GM19372 (cell line): ENCODE measurements at regions not wholly inside any gene's neighbourhood (a gene's known extent, or its start where the extent isn't known, plus 50 kb on each side); places are given as distances from the start of the nearest gene placed in this dataset.

Experiments used
- ATAC-seq: cut with Tn5 transposase; IDR thresholded peaks from one replicate; pipeline ENCODE4 v1.9.1; 2021; ENCODE audit warnings: mild to moderate bottlenecking, low read depth, moderate library complexity; ENCODE audit not compliant: unreplicated experiment

- no peak for ATAC-seq
These were observed 153.2 kb upstream of the ADO start for GRCh38 chr10:62651341-62651740.

- ATAC-seq = no peak
These were observed 152.4 kb upstream of the ADO start for GRCh38 chr10:62652114-62652513.

GRCh38 chr10:62652564-62652963 is 152.0 kb upstream of the ADO start:
- ATAC-seq = no peak

GRCh38 chr10:62653254-62653653 is 151.3 kb upstream of the ADO start:
- peak; percentile 59 for ATAC-seq

- ATAC-seq = no peak
These were observed 149.6 kb upstream of the ADO start for GRCh38 chr10:62654966-62655336.

- peak; percentile 77 for ATAC-seq
These were observed 149.1 kb upstream of the ADO start for GRCh38 chr10:62655337-62655994.

- ATAC-seq = no peak
These were observed 147.2 kb upstream of the ADO start for GRCh38 chr10:62657244-62657835.

GRCh38 chr10:62658516-62658915 is 146.0 kb upstream of the ADO start:
- ATAC-seq = no peak

GRCh38 chr10:62661143-62661542 is 143.4 kb upstream of the ADO start:
- no peak for ATAC-seq

GRCh38 chr10:62662486-62662885 is 142.0 kb upstream of the ADO start:
- no peak for ATAC-seq

GRCh38 chr10:62665771-62666170 is 138.7 kb upstream of the ADO start:
- no peak for ATAC-seq

- ATAC-seq = no peak
These were observed 138.2 kb upstream of the ADO start for GRCh38 chr10:62666275-62666674.

GRCh38 chr10:62669341-62669740 is 135.2 kb upstream of the ADO start:
- ATAC-seq = no peak

GRCh38 chr10:62671104-62671503 is 133.4 kb upstream of the ADO start:
- ATAC-seq = no peak

GRCh38 chr10:62681211-62681940 is 123.1 kb upstream of the ADO start:
- peak; percentile 95 for ATAC-seq

GRCh38 chr10:62684911-62685310 is 119.6 kb upstream of the ADO start:
- ATAC-seq = no peak

GRCh38 chr10:62687230-62687748 is 117.2 kb upstream of the ADO start:
- ATAC-seq = no peak

GRCh38 chr10:62688971-62689700 is 115.4 kb upstream of the ADO start:
- no peak for ATAC-seq

- no peak for ATAC-seq
These were observed 114.8 kb upstream of the ADO start for GRCh38 chr10:62689712-62690111.

GRCh38 chr10:62690703-62691102 is 113.8 kb upstream of the ADO start:
- ATAC-seq = no peak

- ATAC-seq = no peak
These were observed 113.2 kb upstream of the ADO start for GRCh38 chr10:62691336-62691735.
